ENCODE measurements at regions not wholly inside any gene's neighbourhood (a gene's known extent, or its start where the extent isn't known, plus 50 kb on each side); places are given as distances from the start of the nearest gene placed in this dataset.
A peak's percentile ranks its signal among the peaks of the same experiment; 100 is the strongest.

- H3K27me3 ChIP-seq (ENCODE audit: control insufficient read depth, insufficient read depth, low read length) = peaks cover 30% of the 10 kb centered on the region
- H3K36me3 ChIP-seq (ENCODE audit: insufficient read depth, low read length) = no peaks in the 10 kb centered on the region
- H3K9me3 ChIP-seq (replicated peaks; ENCODE audit: low read length) = no peaks in the 10 kb centered on the region
- no peaks in the 10 kb centered on the region for H3K4me1 ChIP-seq (ENCODE audit: control insufficient read depth, insufficient read depth, low read length)
- no peak overlapping the region for H3K9ac ChIP-seq (ENCODE audit: low read depth, low read length)
- H3K4me2 ChIP-seq (ENCODE audit: low read length) = no peak overlapping the region
- no peak overlapping the region for H3K4me3 ChIP-seq (ENCODE audit: low read length)
Observed at GRCh38 chr16:48105976-48106375, 49.8 kb downstream of the ABCC12 start.

- Histone ChIP-seq H3K9me3 (replicated peaks; ENCODE audit: low read length) (no peaks in the 10 kb centered on the region), H3K4me3 (ENCODE audit: low read length) (no peak overlapping the region), H3K4me2 (ENCODE audit: low read length) (no peak overlapping the region), H3K9ac (ENCODE audit: low read depth, low read length) (no peak overlapping the region), H3K4me1 (ENCODE audit: control insufficient read depth, insufficient read depth, low read length) (no peaks in the 10 kb centered on the region), H3K27me3 (ENCODE audit: control insufficient read depth, insufficient read depth, low read length) (peaks cover 25% of the 10 kb centered on the region), H3K36me3 (ENCODE audit: insufficient read depth, low read length) (no peaks in the 10 kb centered on the region)
Observed at GRCh38 chr16:48105456-48105855, 50.3 kb downstream of the ABCC12 start.

- Histone ChIP-seq H3K9me3 (replicated peaks; ENCODE audit: low read length) (no peaks in the 10 kb centered on the region), H3K4me3 (ENCODE audit: low read length) (no peak overlapping the region), H3K4me2 (ENCODE audit: low read length) (no peak overlapping the region), H3K27me3 (ENCODE audit: control insufficient read depth, insufficient read depth, low read length) (peaks cover 9% of the 10 kb centered on the region), H3K36me3 (ENCODE audit: insufficient read depth, low read length) (no peaks in the 10 kb centered on the region), H3K4me1 (ENCODE audit: control insufficient read depth, insufficient read depth, low read length) (no peaks in the 10 kb centered on the region), H3K9ac (ENCODE audit: low read depth, low read length) (no peak overlapping the region)
Observed at GRCh38 chr16:48103591-48103990, 52.2 kb downstream of the ABCC12 start.

GRCh38 chr16:48102083-48103008 lies 53.4 kb downstream of the ABCC12 start:
- H3K9ac ChIP-seq (ENCODE audit: low read depth, low read length) = no peak overlapping the region
- no peak overlapping the region for H3K4me3 ChIP-seq (ENCODE audit: low read length)
- peak overlapping the region; percentile 27 for H3K4me2 ChIP-seq (ENCODE audit: low read length)
- peaks cover 3% of the 10 kb centered on the region for H3K27me3 ChIP-seq (ENCODE audit: control insufficient read depth, insufficient read depth, low read length)
- no peaks in the 10 kb centered on the region for H3K36me3 ChIP-seq (ENCODE audit: insufficient read depth, low read length)
- H3K4me1 ChIP-seq (ENCODE audit: control insufficient read depth, insufficient read depth, low read length) = no peaks in the 10 kb centered on the region
- no peaks in the 10 kb centered on the region for H3K9me3 ChIP-seq (replicated peaks; ENCODE audit: low read length)

- Histone ChIP-seq H3K4me2 (ENCODE audit: low read length) (no peak overlapping the region), H3K4me3 (ENCODE audit: low read length) (no peak overlapping the region), H3K27me3 (ENCODE audit: control insufficient read depth, insufficient read depth, low read length) (peaks cover 3% of the 10 kb centered on the region), H3K9ac (ENCODE audit: low read depth, low read length) (no peak overlapping the region), H3K4me1 (ENCODE audit: control insufficient read depth, insufficient read depth, low read length) (no peaks in the 10 kb centered on the region), H3K9me3 (replicated peaks; ENCODE audit: low read length) (no peaks in the 10 kb centered on the region), H3K36me3 (ENCODE audit: insufficient read depth, low read length) (no peaks in the 10 kb centered on the region)
Observed at GRCh38 chr16:48101069-48101674, 54.6 kb downstream of the ABCC12 start.

GRCh38 chr16:48099455-48099854 lies 56.3 kb downstream of the ABCC12 start:
- Histone ChIP-seq H3K4me1 (ENCODE audit: control insufficient read depth, insufficient read depth, low read length) (no peaks in the 10 kb centered on the region), H3K9me3 (replicated peaks; ENCODE audit: low read length) (no peaks in the 10 kb centered on the region), H3K27me3 (ENCODE audit: control insufficient read depth, insufficient read depth, low read length) (peaks cover 3% of the 10 kb centered on the region), H3K36me3 (ENCODE audit: insufficient read depth, low read length) (no peaks in the 10 kb centered on the region), H3K9ac (ENCODE audit: low read depth, low read length) (no peak overlapping the region), H3K4me2 (ENCODE audit: low read length) (no peak overlapping the region), H3K4me3 (ENCODE audit: low read length) (no peak overlapping the region)

- Histone ChIP-seq H3K27me3 (ENCODE audit: control insufficient read depth, insufficient read depth, low read length) (peaks cover 3% of the 10 kb centered on the region), H3K36me3 (ENCODE audit: insufficient read depth, low read length) (no peaks in the 10 kb centered on the region), H3K4me2 (ENCODE audit: low read length) (no peak overlapping the region), H3K4me3 (ENCODE audit: low read length) (no peak overlapping the region), H3K9me3 (replicated peaks; ENCODE audit: low read length) (no peaks in the 10 kb centered on the region), H3K9ac (ENCODE audit: low read depth, low read length) (no peak overlapping the region), H3K4me1 (ENCODE audit: control insufficient read depth, insufficient read depth, low read length) (no peaks in the 10 kb centered on the region)
Observed at GRCh38 chr16:48098472-48098871, 57.3 kb downstream of the ABCC12 start.

- no peak overlapping the region for H3K9ac ChIP-seq (ENCODE audit: low read depth, low read length)
- H3K27me3 ChIP-seq (ENCODE audit: control insufficient read depth, insufficient read depth, low read length) = peaks cover 3% of the 10 kb centered on the region
- no peak overlapping the region for H3K4me2 ChIP-seq (ENCODE audit: low read length)
- H3K4me3 ChIP-seq (ENCODE audit: low read length) = no peak overlapping the region
- peaks cover 5% of the 10 kb centered on the region for H3K4me1 ChIP-seq (ENCODE audit: control insufficient read depth, insufficient read depth, low read length)
- H3K36me3 ChIP-seq (ENCODE audit: insufficient read depth, low read length) = no peaks in the 10 kb centered on the region
- no peaks in the 10 kb centered on the region for H3K9me3 ChIP-seq (replicated peaks; ENCODE audit: low read length)
Observed at GRCh38 chr16:48091117-48091516, 64.7 kb downstream of the ABCC12 start.

GRCh38 chr16:48089053-48089792 lies 66.6 kb downstream of the ABCC12 start:
- Histone ChIP-seq H3K4me2 (ENCODE audit: low read length) (no peak overlapping the region), H3K4me1 (ENCODE audit: control insufficient read depth, insufficient read depth, low read length) (peaks cover 5% of the 10 kb centered on the region), H3K36me3 (ENCODE audit: insufficient read depth, low read length) (no peaks in the 10 kb centered on the region), H3K9ac (ENCODE audit: low read depth, low read length) (no peak overlapping the region), H3K4me3 (ENCODE audit: low read length) (no peak overlapping the region), H3K9me3 (replicated peaks; ENCODE audit: low read length) (no peaks in the 10 kb centered on the region), H3K27me3 (ENCODE audit: control insufficient read depth, insufficient read depth, low read length) (peaks cover 3% of the 10 kb centered on the region)

GRCh38 chr16:48087639-48088038 lies 68.2 kb downstream of the ABCC12 start:
- Histone ChIP-seq H3K36me3 (ENCODE audit: insufficient read depth, low read length) (no peaks in the 10 kb centered on the region), H3K4me1 (ENCODE audit: control insufficient read depth, insufficient read depth, low read length) (peaks cover 6% of the 10 kb centered on the region), H3K27me3 (ENCODE audit: control insufficient read depth, insufficient read depth, low read length) (peaks cover 3% of the 10 kb centered on the region), H3K4me3 (ENCODE audit: low read length) (no peak overlapping the region), H3K9ac (ENCODE audit: low read depth, low read length) (no peak overlapping the region), H3K4me2 (ENCODE audit: low read length) (no peak overlapping the region), H3K9me3 (replicated peaks; ENCODE audit: low read length) (peaks cover 4% of the 10 kb centered on the region)

GRCh38 chr16:48086422-48086821 lies 69.4 kb downstream of the ABCC12 start:
- Histone ChIP-seq H3K27me3 (ENCODE audit: control insufficient read depth, insufficient read depth, low read length) (no peaks in the 10 kb centered on the region), H3K9ac (ENCODE audit: low read depth, low read length) (no peak overlapping the region), H3K9me3 (replicated peaks; ENCODE audit: low read length) (peaks cover 4% of the 10 kb centered on the region), H3K4me2 (ENCODE audit: low read length) (no peak overlapping the region), H3K4me1 (ENCODE audit: control insufficient read depth, insufficient read depth, low read length) (peaks cover 17% of the 10 kb centered on the region), H3K4me3 (ENCODE audit: low read length) (no peak overlapping the region), H3K36me3 (ENCODE audit: insufficient read depth, low read length) (no peaks in the 10 kb centered on the region)

Measured in skeletal muscle satellite cell (primary cell).